BE2C (cell line): ENCODE measurements at regions not wholly inside any gene's neighbourhood (a gene's known extent, or its start where the extent isn't known, plus 50 kb on each side); places are given as distances from the start of the nearest gene placed in this dataset.

Experiments used
- DNase-seq: peaks from one replicate; pipeline ENCODE4 v3.0.0-alpha.2; 2020
- H3K27me3 ChIP-seq: fragments of 250-450 bp; sonication (Bioruptor Pico); 2 replicates; pipeline ENCODE4 v1.5.1; 2020; ENCODE audit warnings: mild to moderate bottlenecking
- H3K36me3 ChIP-seq: fragments of 250-450 bp; sonication (Bioruptor Pico); 2 replicates; pipeline ENCODE4 v1.5.1; 2020; ENCODE audit warnings: mild to moderate bottlenecking
- H3K4me1 ChIP-seq: fragments of 250-450 bp; sonication (Bioruptor Pico); 2 replicates; pipeline ENCODE4 v1.5.1; 2020
- H3K4me3 ChIP-seq: 2 replicates; pipeline ENCODE4 v1.5.1; 2011; ENCODE audit warnings: low read depth, low read length
- H3K9me3 ChIP-seq: fragments of 250-450 bp; sonication (Bioruptor Pico); 2 replicates; pipeline ENCODE4 v1.5.1; 2020
- CTCF ChIP-seq: IDR thresholded peaks from 2 replicates; pipeline ENCODE4 v1.5.1; 2012; ENCODE audit warnings: mild to moderate bottlenecking, low read depth, low read length

DNA sequence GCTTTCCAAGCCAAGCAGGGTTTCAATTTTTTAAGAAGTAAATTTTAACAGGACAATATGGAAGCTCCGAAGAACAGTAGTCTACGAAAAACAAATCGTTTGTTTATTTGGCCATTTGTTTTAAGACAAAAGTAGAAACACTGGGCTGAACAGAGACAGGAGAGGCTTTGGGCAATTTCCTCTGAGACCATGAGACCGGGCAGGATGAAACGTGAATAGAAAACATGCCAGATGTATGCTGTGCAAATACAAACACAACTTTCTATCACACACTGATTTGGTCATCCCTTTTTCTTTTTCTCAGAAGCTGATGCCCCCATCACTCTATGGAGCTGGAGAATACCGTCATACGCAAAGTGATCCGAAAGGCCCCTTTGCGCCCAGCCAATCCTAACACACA, 1111.1 kb downstream of the BCL11B start:
- H3K4me1 ChIP-seq = no peaks in the 10 kb centered on the region
- H3K9me3 ChIP-seq = no peaks in the 10 kb centered on the region
- no peaks in the 10 kb centered on the region for H3K36me3 ChIP-seq
- no peak for TF ChIP-seq CTCF
- H3K27me3 ChIP-seq = no peaks in the 10 kb centered on the region
- H3K4me3 ChIP-seq = no peak overlapping the region
- DNase-seq = no peak

DNA sequence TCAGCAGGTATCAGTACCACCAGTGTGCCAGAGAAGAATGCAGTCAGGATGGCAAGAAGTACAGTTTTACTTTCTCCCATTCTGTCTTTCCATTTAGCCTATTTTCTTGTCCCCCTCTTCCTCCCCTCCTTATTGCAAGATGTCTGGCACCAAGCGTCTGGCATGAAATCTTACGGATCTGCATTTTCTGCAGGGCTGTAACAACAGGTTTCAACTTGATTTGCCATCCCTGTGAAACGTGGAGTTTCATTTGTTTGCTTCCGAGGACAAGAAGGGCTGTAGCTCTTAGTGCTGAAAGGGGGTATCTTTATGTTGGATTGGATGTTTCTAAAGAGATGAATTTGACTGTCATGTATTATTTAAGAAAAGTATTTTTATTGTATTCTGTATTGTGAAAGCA, 1110.6 kb downstream of the BCL11B start:
- no peaks in the 10 kb centered on the region for H3K4me1 ChIP-seq
- DNase-seq = no peak
- no peak overlapping the region for H3K4me3 ChIP-seq
- H3K27me3 ChIP-seq = no peaks in the 10 kb centered on the region
- H3K9me3 ChIP-seq = no peaks in the 10 kb centered on the region
- H3K36me3 ChIP-seq = no peaks in the 10 kb centered on the region
- TF ChIP-seq CTCF = no peak

DNA sequence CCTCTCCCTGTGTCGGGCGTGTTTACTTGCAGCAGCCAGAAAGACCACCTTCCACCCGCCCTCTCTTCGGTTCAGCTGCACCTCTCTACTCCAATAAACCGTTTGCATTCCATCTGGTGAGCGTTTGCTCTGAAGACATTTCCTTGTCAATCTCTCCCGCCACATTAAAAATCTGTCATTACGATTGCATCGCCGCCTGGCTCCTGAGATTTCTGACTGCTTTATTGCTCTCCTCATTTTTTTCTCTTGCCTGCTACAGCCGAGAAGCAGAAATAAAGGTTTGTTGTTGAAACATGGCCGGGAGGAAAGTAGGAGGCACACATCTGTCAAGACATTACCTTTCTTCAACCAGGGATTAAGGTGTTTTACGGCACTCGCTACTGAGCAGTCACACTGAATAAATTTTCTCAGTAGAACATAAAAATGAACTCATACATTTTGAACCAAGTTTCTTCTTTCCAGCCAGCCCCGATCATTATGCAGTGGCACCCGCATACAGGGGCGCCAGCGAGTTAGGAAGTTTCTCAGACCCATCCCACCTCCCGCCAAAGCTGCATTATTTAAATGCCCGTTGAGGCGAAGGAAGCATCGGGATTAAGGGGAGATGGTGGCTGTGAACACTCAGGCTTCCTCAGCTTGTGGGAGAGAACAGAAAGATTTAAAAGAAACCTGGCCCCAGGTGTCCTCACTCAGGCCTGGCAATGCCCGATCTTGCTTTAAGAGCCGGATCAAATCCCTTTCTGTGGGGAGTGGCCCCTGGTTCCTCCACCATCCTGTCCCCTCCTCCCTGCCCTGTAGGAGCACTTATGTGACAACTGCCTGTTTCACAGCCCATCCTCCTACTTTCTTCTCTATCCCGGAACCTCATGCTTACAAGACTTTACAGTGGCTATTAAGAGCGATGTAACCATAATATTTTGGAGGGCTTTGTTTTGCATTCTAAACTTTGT, 1108.9 kb downstream of the BCL11B start:
- no peaks in the 10 kb centered on the region for H3K36me3 ChIP-seq
- no peaks in the 10 kb centered on the region for H3K27me3 ChIP-seq
- TF ChIP-seq CTCF = no peak
- H3K4me1 ChIP-seq = no peaks in the 10 kb centered on the region
- H3K9me3 ChIP-seq = no peaks in the 10 kb centered on the region
- DNase-seq = no peak
- no peak overlapping the region for H3K4me3 ChIP-seq

DNA sequence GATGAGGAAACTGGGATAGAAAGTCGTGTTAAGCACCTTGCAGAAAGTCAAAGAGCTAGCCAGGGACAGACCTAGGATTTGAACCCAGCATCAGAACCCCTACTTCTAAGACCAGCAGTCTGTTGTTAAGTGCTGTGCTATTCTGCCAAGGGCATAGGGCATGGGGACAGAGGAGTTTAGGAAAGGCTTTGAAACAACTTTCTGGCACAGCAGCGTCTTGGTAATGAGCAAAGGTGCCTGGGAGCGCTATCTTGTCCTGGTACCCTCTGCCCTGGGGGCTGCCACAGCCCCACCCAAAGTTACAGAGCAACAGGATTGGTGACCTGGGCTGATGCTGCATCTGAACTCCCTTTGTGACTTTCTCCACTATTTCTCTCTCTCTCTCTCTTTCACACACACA, 1108.1 kb downstream of the BCL11B start:
- no peaks in the 10 kb centered on the region for H3K27me3 ChIP-seq
- no peaks in the 10 kb centered on the region for H3K9me3 ChIP-seq
- no peaks in the 10 kb centered on the region for H3K36me3 ChIP-seq
- no peak overlapping the region for H3K4me3 ChIP-seq
- no peak for DNase-seq
- TF ChIP-seq CTCF = no peak
- no peaks in the 10 kb centered on the region for H3K4me1 ChIP-seq

- Histone ChIP-seq H3K9me3 (no peaks in the 10 kb centered on the region), H3K4me1 (no peaks in the 10 kb centered on the region), H3K36me3 (no peaks in the 10 kb centered on the region), H3K27me3 (no peaks in the 10 kb centered on the region), H3K4me3 (no peak overlapping the region)
- DNase-seq = no peak
- no peak for TF ChIP-seq CTCF
Observed at GRCh38 chr14:98165976-98166375, 1106.0 kb downstream of the BCL11B start.

- H3K9me3 ChIP-seq = no peaks in the 10 kb centered on the region
- H3K4me3 ChIP-seq = no peak overlapping the region
- no peaks in the 10 kb centered on the region for H3K4me1 ChIP-seq
- no peak for TF ChIP-seq CTCF
- no peak for DNase-seq
- H3K27me3 ChIP-seq = no peaks in the 10 kb centered on the region
- H3K36me3 ChIP-seq = no peaks in the 10 kb centered on the region
Observed at GRCh38 chr14:98167275-98167674, 1104.7 kb downstream of the BCL11B start.
